ENCODE measurements at regions not wholly inside any gene's neighbourhood (a gene's known extent, or its start where the extent isn't known, plus 50 kb on each side); places are given as distances from the start of the nearest gene placed in this dataset.

GRCh38 chr2:48856657-48857056 lies 101.1 kb upstream of the LHCGR start:
- no peak for DNase-seq (ENCODE audit: low spot score)

GRCh38 chr2:48856144-48856543 lies 100.6 kb upstream of the LHCGR start:
- Mint-ChIP-seq H3K4me3 (ENCODE audit: unreplicated experiment) (no peak overlapping the region), H3K4me1 (ENCODE audit: low read depth) (peaks cover 2% of the 10 kb centered on the region), H3K27me3 (ENCODE audit: low read depth) (peaks cover 5% of the 10 kb centered on the region), H3K36me3 (ENCODE audit: low read depth) (no peaks in the 10 kb centered on the region), H3K27ac (ENCODE audit: unreplicated experiment) (no peak overlapping the region), H3K9me3 (ENCODE audit: low read depth) (no peaks in the 10 kb centered on the region)
- no peak for DNase-seq (ENCODE audit: low spot score)
- no peak for TF ChIP-seq CTCF (IDR thresholded peaks at IDR 0.05)

More at GRCh38 chr2:48856657-48857056, 101.1 kb upstream of the LHCGR start:
- H3K4me1 Mint-ChIP-seq (ENCODE audit: low read depth): no peaks in the 10 kb centered on the region
- TF ChIP-seq CTCF (IDR thresholded peaks at IDR 0.05): no peak
- no peaks in the 10 kb centered on the region for H3K36me3 Mint-ChIP-seq (ENCODE audit: low read depth)
- no peak overlapping the region for H3K4me3 Mint-ChIP-seq (ENCODE audit: unreplicated experiment)
- no peaks in the 10 kb centered on the region for H3K9me3 Mint-ChIP-seq (ENCODE audit: low read depth)
- peaks cover 5% of the 10 kb centered on the region for H3K27me3 Mint-ChIP-seq (ENCODE audit: low read depth)
- H3K27ac Mint-ChIP-seq (ENCODE audit: unreplicated experiment): no peak overlapping the region

GRCh38 chr2:48855142-48855541 lies 99.6 kb upstream of the LHCGR start:
- DNase-seq (ENCODE audit: low spot score): no peak
- Mint-ChIP-seq H3K4me1 (ENCODE audit: low read depth) (peaks cover 4% of the 10 kb centered on the region), H3K27ac (ENCODE audit: unreplicated experiment) (no peak overlapping the region), H3K4me3 (ENCODE audit: unreplicated experiment) (no peak overlapping the region), H3K27me3 (ENCODE audit: low read depth) (peaks cover 3% of the 10 kb centered on the region), H3K36me3 (ENCODE audit: low read depth) (no peaks in the 10 kb centered on the region), H3K9me3 (ENCODE audit: low read depth) (no peaks in the 10 kb centered on the region)
- TF ChIP-seq CTCF (IDR thresholded peaks at IDR 0.05): no peak

- peaks cover 4% of the 10 kb centered on the region for H3K4me1 Mint-ChIP-seq (ENCODE audit: low read depth)
These were observed 99.2 kb upstream of the LHCGR start for GRCh38 chr2:48854681-48855080.

GRCh38 chr2:48852938-48853337 lies 97.4 kb upstream of the LHCGR start:
- Mint-ChIP-seq H3K36me3 (ENCODE audit: low read depth) (no peaks in the 10 kb centered on the region), H3K27me3 (ENCODE audit: low read depth) (peaks cover 3% of the 10 kb centered on the region), H3K9me3 (ENCODE audit: low read depth) (no peaks in the 10 kb centered on the region), H3K27ac (ENCODE audit: unreplicated experiment) (no peak overlapping the region), H3K4me1 (ENCODE audit: low read depth) (peaks cover 4% of the 10 kb centered on the region), H3K4me3 (ENCODE audit: unreplicated experiment) (no peak overlapping the region)
- DNase-seq (ENCODE audit: low spot score): no peak
- TF ChIP-seq CTCF (IDR thresholded peaks at IDR 0.05): no peak

More at GRCh38 chr2:48854681-48855080, 99.2 kb upstream of the LHCGR start:
- Mint-ChIP-seq H3K27ac (ENCODE audit: unreplicated experiment) (no peak overlapping the region), H3K9me3 (ENCODE audit: low read depth) (no peaks in the 10 kb centered on the region), H3K4me3 (ENCODE audit: unreplicated experiment) (no peak overlapping the region), H3K27me3 (ENCODE audit: low read depth) (peaks cover 3% of the 10 kb centered on the region), H3K36me3 (ENCODE audit: low read depth) (no peaks in the 10 kb centered on the region)
- no peak for DNase-seq (ENCODE audit: low spot score)
- TF ChIP-seq CTCF (IDR thresholded peaks at IDR 0.05): no peak
